ENCODE measurements at regions not wholly inside any gene's neighbourhood (a gene's known extent, or its start where the extent isn't known, plus 50 kb on each side); places are given as distances from the start of the nearest gene placed in this dataset.

DNA sequence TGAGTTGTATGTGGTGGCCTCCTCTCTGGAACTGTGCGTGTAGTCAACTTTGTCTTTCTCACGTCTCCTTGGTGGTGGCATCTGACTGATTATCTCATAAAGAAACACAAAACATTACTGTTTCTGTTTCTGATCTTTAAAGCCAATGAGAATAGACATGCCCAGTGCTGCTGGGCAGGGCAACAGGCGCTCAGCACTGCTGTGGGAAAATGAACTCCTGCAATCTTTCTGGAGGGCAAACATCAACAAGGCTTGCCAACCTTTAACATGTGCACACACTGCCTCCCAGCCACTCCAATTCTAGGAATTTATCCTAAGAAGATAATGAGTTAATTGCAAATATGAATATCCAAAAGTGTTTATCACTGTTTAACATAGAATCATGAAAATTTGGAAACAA lies 106.3 kb upstream of the CD93 start:
- TF ChIP-seq, protein P1, sequence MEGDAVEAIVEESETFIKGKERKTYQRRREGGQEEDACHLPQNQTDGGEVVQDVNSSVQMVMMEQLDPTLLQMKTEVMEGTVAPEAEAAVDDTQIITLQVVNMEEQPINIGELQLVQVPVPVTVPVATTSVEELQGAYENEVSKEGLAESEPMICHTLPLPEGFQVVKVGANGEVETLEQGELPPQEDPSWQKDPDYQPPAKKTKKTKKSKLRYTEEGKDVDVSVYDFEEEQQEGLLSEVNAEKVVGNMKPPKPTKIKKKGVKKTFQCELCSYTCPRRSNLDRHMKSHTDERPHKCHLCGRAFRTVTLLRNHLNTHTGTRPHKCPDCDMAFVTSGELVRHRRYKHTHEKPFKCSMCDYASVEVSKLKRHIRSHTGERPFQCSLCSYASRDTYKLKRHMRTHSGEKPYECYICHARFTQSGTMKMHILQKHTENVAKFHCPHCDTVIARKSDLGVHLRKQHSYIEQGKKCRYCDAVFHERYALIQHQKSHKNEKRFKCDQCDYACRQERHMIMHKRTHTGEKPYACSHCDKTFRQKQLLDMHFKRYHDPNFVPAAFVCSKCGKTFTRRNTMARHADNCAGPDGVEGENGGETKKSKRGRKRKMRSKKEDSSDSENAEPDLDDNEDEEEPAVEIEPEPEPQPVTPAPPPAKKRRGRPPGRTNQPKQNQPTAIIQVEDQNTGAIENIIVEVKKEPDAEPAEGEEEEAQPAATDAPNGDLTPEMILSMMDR (IDR thresholded peaks at IDR 0.05): no peak
- no peak for TF ChIP-seq POLR2AphosphoS5 (IDR thresholded peaks at IDR 0.05)
